Endothelial cell of umbilical vein (primary cell): ENCODE measurements at regions not wholly inside any gene's neighbourhood (a gene's known extent, or its start where the extent isn't known, plus 50 kb on each side); places are given as distances from the start of the nearest gene placed in this dataset.

Experiments
- BruUV-seq: library from RNA; stranded (reverse); fragments of 400-500 nt; replicated peaks from 2 replicates; lab custom pipeline; 2021; lab: Mats Ljungman, UMichigan
- CTCF ChIA-PET: fragments of 300-600, 350-600 bp; sonication (Branson Sonifier 250); formaldehyde crosslinking; loops from one replicate; lab custom pipeline; 2021; ENCODE audit warnings: antibody characterized with exemption, inconsistent platforms; lab: Charles Lee
- POLR2A ChIA-PET: fragments of 300-600, 350-600 bp; sonication (Branson Sonifier 250); formaldehyde crosslinking; loops from one replicate; lab custom pipeline; 2021; ENCODE audit warnings: antibody characterized with exemption, inconsistent platforms; lab: Charles Lee
- DNase-seq: peaks from one replicate; pipeline ENCODE4 v3.0.0-alpha.2; 2011; ENCODE audit warnings: low read depth, low spot score
- FAIRE-seq: peaks from 2 replicates; lab custom pipeline; 2011; peaks lifted over from hg19 to GRCh38; lab: Jason Lieb, UNC
- H2AFZ ChIP-seq: 2 replicates; pipeline ENCODE4 v1.6.0; 2012; ENCODE audit warnings: low read depth, low read length, control low read depth, inconsistent platforms
- H3K27ac ChIP-seq: 2 replicates; pipeline ENCODE4 v1.5.1; 2011; ENCODE audit warnings: low read depth, mild to moderate bottlenecking, control low read depth, low read length, moderate library complexity; ENCODE audit not compliant: insufficient read depth
- H3K27me3 ChIP-seq, 2 experiments: 2 replicates each; pipeline versions ENCODE4 v1.6.0 to v1.6.1; 2011; ENCODE audit warnings: low read length in 2 of 2, mixed read lengths in 1 of 2; ENCODE audit not compliant: control insufficient read depth in 2 of 2, insufficient read depth in 2 of 2
- H3K36me3 ChIP-seq, 2 experiments: 2 replicates in 1 of 2; 3 replicates in 1 of 2; pipeline ENCODE4 v1.5.1; 2011; ENCODE audit warnings: low read length in 2 of 2, mild to moderate bottlenecking in 1 of 2, moderate library complexity in 1 of 2; ENCODE audit not compliant: control insufficient read depth in 2 of 2, insufficient read depth in 2 of 2; ENCODE audit errors: extremely low read depth in 1 of 2
- H3K4me1 ChIP-seq: 3 replicates; pipeline ENCODE4 v1.5.1; 2011; ENCODE audit warnings: mild to moderate bottlenecking, low read length; ENCODE audit not compliant: control insufficient read depth, insufficient read depth; ENCODE audit errors: extremely low read depth
- H3K4me2 ChIP-seq: 2 replicates; pipeline ENCODE4 v1.6.1; 2011; ENCODE audit warnings: low read length, control low read depth, mixed read lengths; ENCODE audit not compliant: insufficient read depth
- H3K4me3 ChIP-seq, 3 experiments: fragments of 200-600 bp in 1 of 3; sonication (generic), shearing (Covaris generic) in 1 of 3; replicated peaks in 1 of 3; 2 replicates each; pipeline ENCODE4 v1.5.1; 2011 to 2016; ENCODE audit warnings: control low read depth in 3 of 3, low read length in 3 of 3, mild to moderate bottlenecking in 2 of 3, inconsistent platforms in 1 of 3, low read depth in 1 of 3, moderate library complexity in 1 of 3; ENCODE audit not compliant: insufficient read depth in 1 of 3
- H3K79me2 ChIP-seq: 2 replicates; pipeline ENCODE4 v1.6.0; 2012; ENCODE audit warnings: low read length, inconsistent platforms; ENCODE audit not compliant: control insufficient read depth, insufficient read depth
- H3K9ac ChIP-seq: replicated peaks from 2 replicates; pipeline ENCODE3; 2011; ENCODE audit warnings: low read length, control low read depth; ENCODE audit not compliant: insufficient read depth; ENCODE audit errors: extremely low read depth
- H3K9me1 ChIP-seq: replicated peaks from 3 replicates; pipeline ENCODE4 v1.6.0; 2011; ENCODE audit warnings: mild to moderate bottlenecking, low read length; ENCODE audit not compliant: control insufficient read depth, insufficient read depth; ENCODE audit errors: extremely low read depth
- H3K9me3 ChIP-seq: replicated peaks from 2 replicates; pipeline ENCODE4 v1.5.1; 2012; ENCODE audit warnings: low read length, inconsistent platforms; ENCODE audit not compliant: control insufficient read depth, insufficient read depth
- H4K20me1 ChIP-seq: replicated peaks from 2 replicates; pipeline ENCODE3; 2011; ENCODE audit warnings: mild to moderate bottlenecking, low read length; ENCODE audit not compliant: control insufficient read depth, insufficient read depth; ENCODE audit errors: extremely low read depth
- CTCF ChIP-seq, 2 donors: IDR thresholded peaks; 1 replicate in 1 of 2; 2 replicates in 1 of 2; pipeline ENCODE4 v1.5.1; 2011; ENCODE audit warnings: low read length in 2 of 2, mild to moderate bottlenecking in 2 of 2, moderate library complexity in 2 of 2, control low read depth in 1 of 2, inconsistent platforms in 1 of 2, low read depth in 1 of 2; ENCODE audit not compliant: insufficient read depth in 1 of 2; ENCODE audit errors: extremely low read depth in 1 of 2
- EZH2 ChIP-seq: IDR thresholded peaks from 2 replicates; pipeline ENCODE4 v1.6.1; 2012; ENCODE audit warnings: borderline replicate concordance, low read depth, mild to moderate bottlenecking, moderate library complexity, low read length, inconsistent platforms; ENCODE audit not compliant: severe bottlenecking
- FOS ChIP-seq: IDR thresholded peaks from 2 replicates; pipeline ENCODE4 v1.6.1; 2011; ENCODE audit warnings: mild to moderate bottlenecking, low read length, moderate library complexity, borderline replicate concordance; ENCODE audit not compliant: insufficient read depth
- GATA2 ChIP-seq: IDR thresholded peaks from 2 replicates; pipeline ENCODE4 v1.7.0; 2011; ENCODE audit warnings: low read depth, mild to moderate bottlenecking, moderate library complexity, mixed read lengths, low read length; ENCODE audit not compliant: insufficient read length, insufficient read depth
- JUN ChIP-seq: IDR thresholded peaks from 2 replicates; pipeline ENCODE4 v1.6.1; 2011; ENCODE audit warnings: borderline replicate concordance, low read depth; ENCODE audit not compliant: insufficient read length, insufficient read depth
- MAX ChIP-seq: IDR thresholded peaks from 2 replicates; pipeline ENCODE4 v1.6.1; 2011; ENCODE audit not compliant: insufficient read depth, insufficient read length
- MYC ChIP-seq: IDR thresholded peaks from one replicate; pipeline ENCODE4 v1.6.1; 2011; ENCODE audit warnings: mild to moderate bottlenecking, low read depth, low read length
- POLR2A ChIP-seq: IDR thresholded peaks from 2 replicates; pipeline ENCODE4 v1.6.1; 2012; ENCODE audit warnings: low read depth, mild to moderate bottlenecking, control low read depth, low read length
- POLR2AphosphoS5 ChIP-seq: IDR thresholded peaks from 2 replicates; pipeline ENCODE4 v1.6.1; 2012; ENCODE audit warnings: low read depth, mild to moderate bottlenecking, control low read depth, low read length, moderate library complexity; ENCODE audit not compliant: insufficient read depth
- dilution Hi-C: fragments of 300-500 bp; cut with MboI; formaldehyde crosslinking; loops from one replicate; pipeline ENCODE4 v1.15.0; 2019; ENCODE audit warnings: low sequenced_read_pairs; ENCODE audit not compliant: extremely low pct_ligation_motif_present
- intact Hi-C: fragments of 100-400 bp; cut with micrococcal nuclease; formaldehyde crosslinking; loops from one replicate; pipeline ENCODE4 v1.10.0; 2022

GRCh38 chr16:61575617-61576016 lies 460.6 kb downstream of the CDH8 start:
- H2AFZ ChIP-seq = no peak overlapping the region
- no peak for FAIRE-seq
- intact Hi-C loops (no loop called here), dilution Hi-C loops (no loop called here)
- ChIA-PET POLR2A (no interaction called here), CTCF (no interaction called here)
- no peaks in the 10 kb centered on the region for H3K27me3 ChIP-seq
- H3K9me1 ChIP-seq = no peaks in the 10 kb centered on the region
- no peak overlapping the region for H3K4me3 ChIP-seq
- H3K4me1 ChIP-seq = no peaks in the 10 kb centered on the region
- H3K4me2 ChIP-seq = no peak overlapping the region
- TF ChIP-seq JUN (no peak), MYC (no peak), FOS (no peak)
- no peak overlapping the region for H3K27ac ChIP-seq
- no peaks in the 10 kb centered on the region for H4K20me1 ChIP-seq
- BruUV-seq = no TSS peak
- H3K79me2 ChIP-seq = no peaks in the 10 kb centered on the region
- no peaks in the 10 kb centered on the region for H3K36me3 ChIP-seq
- no peak overlapping the region for H3K9ac ChIP-seq
- no peak for DNase-seq
- peaks cover 4% of the 10 kb centered on the region for H3K9me3 ChIP-seq

GRCh38 chr16:61569028-61569427 lies 467.2 kb downstream of the CDH8 start:
- dilution Hi-C loops = no loop called here
- POLR2A ChIA-PET = no interaction called here
- H4K20me1 ChIP-seq = no peaks in the 10 kb centered on the region
- H3K79me2 ChIP-seq = no peaks in the 10 kb centered on the region
- no peaks in the 10 kb centered on the region for H3K9me1 ChIP-seq
- DNase-seq = no peak
- no peak overlapping the region for H3K4me3 ChIP-seq
- CTCF ChIA-PET = no interaction called here
- no peaks in the 10 kb centered on the region for H3K27me3 ChIP-seq
- H3K9me3 ChIP-seq = no peaks in the 10 kb centered on the region
- H3K4me1 ChIP-seq = no peaks in the 10 kb centered on the region
- no peak for TF ChIP-seq MYC
- no peak for TF ChIP-seq CTCF (IDR thresholded peaks at IDR 0.05; ENCODE audit: extremely low read depth in 1 of 2, insufficient read depth in 1 of 2, low read depth in 1 of 2, low read length in 2 of 2)
- no peak for TF ChIP-seq MAX
- no peak for TF ChIP-seq GATA2
- TF ChIP-seq EZH2 = no peak
- no peak for TF ChIP-seq FOS
- TF ChIP-seq POLR2A = no peak
- TF ChIP-seq POLR2AphosphoS5 = no peak
- no peak for TF ChIP-seq JUN
- FAIRE-seq = no peak
- no peaks in the 10 kb centered on the region for H3K36me3 ChIP-seq
- H3K9ac ChIP-seq = no peak overlapping the region
- intact Hi-C loops = no loop called here
- no peak overlapping the region for H3K27ac ChIP-seq
- H3K4me2 ChIP-seq = no peak overlapping the region
- BruUV-seq = no TSS peak
- H2AFZ ChIP-seq = no peak overlapping the region
